ENCODE measurements at regions not wholly inside any gene's neighbourhood (a gene's known extent, or its start where the extent isn't known, plus 50 kb on each side); places are given as distances from the start of the nearest gene placed in this dataset.

DNA sequence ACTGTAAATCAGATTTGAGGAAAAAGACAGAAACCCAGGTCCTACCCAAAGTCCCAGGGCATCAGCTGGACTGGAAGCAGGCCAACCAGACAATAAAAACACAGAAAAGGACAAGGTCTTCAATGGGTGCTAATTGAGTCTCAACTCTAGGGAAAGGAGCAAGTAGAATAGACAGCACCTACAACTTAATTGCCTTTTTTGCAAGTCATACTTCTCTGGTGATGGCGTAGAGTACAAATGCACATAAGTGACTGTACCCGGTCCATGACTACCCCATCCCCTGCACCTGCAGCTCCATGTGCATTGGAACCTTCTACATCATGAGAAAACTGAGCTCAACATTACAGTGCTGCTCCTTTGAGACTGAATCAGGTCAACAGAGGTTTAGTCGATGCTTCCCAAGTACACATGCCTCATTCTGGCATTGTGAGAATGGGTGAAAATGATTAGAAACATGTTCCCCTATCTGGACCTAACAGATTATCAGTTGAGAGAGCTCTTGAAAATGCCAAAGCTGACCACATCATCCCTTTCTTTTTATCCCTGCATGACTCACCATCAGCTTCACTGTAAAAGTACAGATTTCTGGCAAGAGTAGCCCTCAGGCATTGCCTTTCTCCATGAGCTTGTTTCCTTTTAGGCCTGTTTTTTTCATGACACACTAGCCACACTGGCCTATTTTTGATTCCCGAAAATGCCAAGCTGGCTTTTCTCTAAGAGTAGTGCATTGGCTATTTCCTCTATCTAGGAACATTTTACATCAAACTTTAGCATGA, 298.3 kb downstream of the HS3ST1 start:
- DNase-seq (no peak), ATAC-seq (no peak)
- no peak overlapping the region for H3K27ac ChIP-seq
- no peaks in the 10 kb centered on the region for H3K27me3 ChIP-seq
- no peaks in the 10 kb centered on the region for H3K9me3 ChIP-seq
- TF ChIP-seq CTCF (IDR thresholded peaks at IDR 0.05): no peak
- no peak overlapping the region for H3K4me3 ChIP-seq
- H3K36me3 ChIP-seq: no peaks in the 10 kb centered on the region
- intact Hi-C loops (cut with DNase I): no loop called here
- H3K4me1 ChIP-seq: no peaks in the 10 kb centered on the region

DNA sequence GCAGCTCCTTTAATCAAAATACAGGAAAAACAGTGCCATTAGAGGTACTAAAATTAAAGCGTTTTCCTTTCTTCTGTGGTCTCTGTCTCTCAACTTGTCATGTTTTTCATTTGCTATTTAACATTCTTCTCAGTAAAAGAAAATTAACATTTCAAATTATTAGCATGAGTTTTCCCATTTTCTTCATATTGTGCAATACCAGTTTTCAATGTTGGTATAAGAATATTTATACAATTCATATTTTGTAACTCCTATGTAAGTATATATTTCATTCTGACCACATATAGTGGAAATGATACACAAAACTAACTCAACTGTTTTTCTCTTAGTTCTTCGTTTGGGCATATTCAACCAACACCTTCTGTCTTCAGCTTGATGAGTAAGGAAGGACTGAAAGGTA, 308.3 kb downstream of the HS3ST1 start:
- no peak for TF ChIP-seq CTCF (IDR thresholded peaks at IDR 0.05)
- intact Hi-C loops (cut with DNase I): no loop called here
- no peak overlapping the region for H3K27ac ChIP-seq
- no peak overlapping the region for H3K4me3 ChIP-seq
- ATAC-seq: no peak
- no peaks in the 10 kb centered on the region for H3K27me3 ChIP-seq
- H3K4me1 ChIP-seq: no peaks in the 10 kb centered on the region
- no peak for DNase-seq
- no peaks in the 10 kb centered on the region for H3K36me3 ChIP-seq
- no peaks in the 10 kb centered on the region for H3K9me3 ChIP-seq

GRCh38 chr4:11119474-11119873, 309.2 kb downstream of the HS3ST1 start:
- Histone ChIP-seq H3K27ac (no peak overlapping the region), H3K27me3 (no peaks in the 10 kb centered on the region), H3K36me3 (no peaks in the 10 kb centered on the region), H3K4me1 (no peaks in the 10 kb centered on the region), H3K4me3 (no peak overlapping the region), H3K9me3 (no peaks in the 10 kb centered on the region)
- intact Hi-C loops (cut with DNase I): no loop called here
- TF ChIP-seq CTCF (IDR thresholded peaks at IDR 0.05): no peak
- no peak for ATAC-seq
- no peak for DNase-seq

- Histone ChIP-seq H3K4me3 (no peak overlapping the region), H3K4me1 (no peaks in the 10 kb centered on the region), H3K27ac (no peak overlapping the region), H3K36me3 (no peaks in the 10 kb centered on the region), H3K9me3 (no peaks in the 10 kb centered on the region), H3K27me3 (no peaks in the 10 kb centered on the region)
- DNase-seq (no peak), ATAC-seq (no peak)
- no peak for TF ChIP-seq CTCF (IDR thresholded peaks at IDR 0.05)
- intact Hi-C loops (cut with DNase I): no loop called here
These were observed 310.2 kb downstream of the HS3ST1 start for GRCh38 chr4:11118513-11118912.

- TF ChIP-seq CTCF (IDR thresholded peaks at IDR 0.05): no peak
- H3K4me1 ChIP-seq: no peaks in the 10 kb centered on the region
- H3K36me3 ChIP-seq: no peaks in the 10 kb centered on the region
- H3K27me3 ChIP-seq: no peaks in the 10 kb centered on the region
- no peaks in the 10 kb centered on the region for H3K9me3 ChIP-seq
- DNase-seq (no peak), ATAC-seq (no peak)
- no peak overlapping the region for H3K4me3 ChIP-seq
- H3K27ac ChIP-seq: no peak overlapping the region
- intact Hi-C loops (cut with DNase I): no loop called here
These were observed 311.8 kb downstream of the HS3ST1 start for GRCh38 chr4:11116940-11117339.

DNA sequence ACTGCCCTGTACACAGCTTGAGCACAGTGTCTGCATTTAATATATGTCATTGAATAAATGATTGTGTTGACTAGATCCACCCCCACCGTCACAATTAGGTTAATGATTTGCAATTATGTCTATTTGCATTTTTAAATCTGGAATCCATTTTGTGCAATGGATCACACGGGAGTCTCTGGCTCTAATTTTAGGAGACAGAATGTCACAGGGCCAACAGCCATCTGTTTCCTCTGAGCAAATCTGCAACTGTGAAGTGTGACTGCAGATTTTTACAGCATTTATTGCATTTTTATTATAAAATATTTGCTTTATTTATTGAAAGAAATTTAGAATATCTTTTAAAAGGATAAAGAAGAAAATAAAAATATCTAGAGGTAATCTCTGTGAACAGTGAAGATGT, 316.8 kb downstream of the HS3ST1 start:
- Histone ChIP-seq H3K9me3 (no peaks in the 10 kb centered on the region), H3K27ac (no peak overlapping the region), H3K4me3 (no peak overlapping the region), H3K36me3 (no peaks in the 10 kb centered on the region), H3K27me3 (no peaks in the 10 kb centered on the region), H3K4me1 (no peaks in the 10 kb centered on the region)
- ATAC-seq (no peak), DNase-seq (no peak)
- no peak for TF ChIP-seq CTCF (IDR thresholded peaks at IDR 0.05)
- intact Hi-C loops (cut with DNase I): no loop called here
